ENCODE measurements at regions not wholly inside any gene's neighbourhood (a gene's known extent, or its start where the extent isn't known, plus 50 kb on each side); places are given as distances from the start of the nearest gene placed in this dataset.

DNA sequence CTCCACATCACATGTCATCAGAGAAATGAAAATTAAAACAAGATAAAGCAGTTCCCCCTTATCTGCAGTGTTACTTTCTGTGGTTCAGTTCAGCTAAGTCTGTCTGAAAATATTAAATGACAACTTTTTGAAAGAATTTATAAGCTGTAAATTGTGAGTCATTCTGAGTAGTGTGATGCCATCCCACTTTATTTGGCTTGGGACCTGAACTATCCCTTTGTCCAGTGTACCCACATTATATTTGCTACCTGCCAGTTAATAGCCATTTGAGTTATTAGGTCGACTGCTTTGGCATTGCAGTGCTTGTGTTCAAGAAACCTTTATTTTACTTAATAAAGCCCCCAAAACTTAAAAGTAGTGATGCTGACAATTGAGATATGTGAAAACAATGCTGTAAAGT lies 804.2 kb downstream of the ANKRD7 start:
- H3K4me1 Mint-ChIP-seq = peaks cover 3% of the 10 kb centered on the region; the same call in 2 of the 3 replicates

More for the DNA sequence above, 804.2 kb downstream of the ANKRD7 start:
- H3K27me3 Mint-ChIP-seq (ENCODE audit: insufficient read depth, low read depth, poor library complexity) = no peaks in the 10 kb centered on the region
- Histone ChIP-seq H3K27ac (ENCODE audit: low read depth) (no peak overlapping the region), H3K79me2 (replicated peaks; ENCODE audit: insufficient read depth) (no peaks in the 10 kb centered on the region), H3K36me3 (ENCODE audit: insufficient read depth) (no peaks in the 10 kb centered on the region), H3K4me3 (no peak overlapping the region), H3K4me1 (ENCODE audit: insufficient read depth) (peaks cover 4% of the 10 kb centered on the region; the same call in 1 of the 2 replicates), H4K20me1 (replicated peaks; ENCODE audit: insufficient read depth) (no peaks in the 10 kb centered on the region), H2AFZ (no peak overlapping the region), H3K4me2 (no peak overlapping the region), H3K9me2 (ENCODE audit: insufficient read depth) (no peaks in the 10 kb centered on the region), H3F3A (replicated peaks; ENCODE audit: low read depth) (no peaks in the 10 kb centered on the region), H3K27me3 (ENCODE audit: insufficient read depth) (no peaks in the 10 kb centered on the region)
- H3K27ac Mint-ChIP-seq = no peak overlapping the region
- ATAC-seq (no peak), DNase-seq (ENCODE audit: low spot score) (no peak)
- no peaks in the 10 kb centered on the region for H3K36me3 Mint-ChIP-seq (ENCODE audit: low read depth)
- H3K4me3 Mint-ChIP-seq = no peak overlapping the region
- peaks cover 9% of the 10 kb centered on the region; the same call in 1 of the 3 replicates for H3K9me3 Mint-ChIP-seq
- TF ChIP-seq, protein P1, sequence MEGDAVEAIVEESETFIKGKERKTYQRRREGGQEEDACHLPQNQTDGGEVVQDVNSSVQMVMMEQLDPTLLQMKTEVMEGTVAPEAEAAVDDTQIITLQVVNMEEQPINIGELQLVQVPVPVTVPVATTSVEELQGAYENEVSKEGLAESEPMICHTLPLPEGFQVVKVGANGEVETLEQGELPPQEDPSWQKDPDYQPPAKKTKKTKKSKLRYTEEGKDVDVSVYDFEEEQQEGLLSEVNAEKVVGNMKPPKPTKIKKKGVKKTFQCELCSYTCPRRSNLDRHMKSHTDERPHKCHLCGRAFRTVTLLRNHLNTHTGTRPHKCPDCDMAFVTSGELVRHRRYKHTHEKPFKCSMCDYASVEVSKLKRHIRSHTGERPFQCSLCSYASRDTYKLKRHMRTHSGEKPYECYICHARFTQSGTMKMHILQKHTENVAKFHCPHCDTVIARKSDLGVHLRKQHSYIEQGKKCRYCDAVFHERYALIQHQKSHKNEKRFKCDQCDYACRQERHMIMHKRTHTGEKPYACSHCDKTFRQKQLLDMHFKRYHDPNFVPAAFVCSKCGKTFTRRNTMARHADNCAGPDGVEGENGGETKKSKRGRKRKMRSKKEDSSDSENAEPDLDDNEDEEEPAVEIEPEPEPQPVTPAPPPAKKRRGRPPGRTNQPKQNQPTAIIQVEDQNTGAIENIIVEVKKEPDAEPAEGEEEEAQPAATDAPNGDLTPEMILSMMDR (conservative IDR thresholded peaks at IDR 0.05; ENCODE audit: low read depth in 2 of 2) = no peak
- TF ChIP-seq NANOG (IDR thresholded peaks at IDR 0.05; ENCODE audit: borderline replicate concordance) (no peak), CREB1 (CRISPR knock-in tag; IDR thresholded peaks at IDR 0.05; ENCODE audit: low read depth) (no peak), JUNB (IDR thresholded peaks at IDR 0.05; ENCODE audit: unreplicated experiment) (no peak), EZH2 (IDR thresholded peaks at IDR 0.05; ENCODE audit: low read depth, unreplicated experiment) (no peak), ZNF331 (CRISPR knock-in tag; IDR thresholded peaks at IDR 0.05; ENCODE audit: low read depth) (no peak), POLR2AphosphoS5 (IDR thresholded peaks at IDR 0.05; ENCODE audit: low read depth) (no peak), EZH2phosphoT487 (IDR thresholded peaks at IDR 0.05; ENCODE audit: unreplicated experiment) (no peak), ZNF114 (CRISPR knock-in tag; IDR thresholded peaks at IDR 0.05) (no peak), STAT1 (IDR thresholded peaks at IDR 0.05; ENCODE audit: unreplicated experiment) (no peak)
- TF ChIP-seq, protein P2, sequence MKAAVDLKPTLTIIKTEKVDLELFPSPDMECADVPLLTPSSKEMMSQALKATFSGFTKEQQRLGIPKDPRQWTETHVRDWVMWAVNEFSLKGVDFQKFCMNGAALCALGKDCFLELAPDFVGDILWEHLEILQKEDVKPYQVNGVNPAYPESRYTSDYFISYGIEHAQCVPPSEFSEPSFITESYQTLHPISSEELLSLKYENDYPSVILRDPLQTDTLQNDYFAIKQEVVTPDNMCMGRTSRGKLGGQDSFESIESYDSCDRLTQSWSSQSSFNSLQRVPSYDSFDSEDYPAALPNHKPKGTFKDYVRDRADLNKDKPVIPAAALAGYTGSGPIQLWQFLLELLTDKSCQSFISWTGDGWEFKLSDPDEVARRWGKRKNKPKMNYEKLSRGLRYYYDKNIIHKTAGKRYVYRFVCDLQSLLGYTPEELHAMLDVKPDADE (IDR thresholded peaks at IDR 0.05) = no peak
- TF ChIP-seq, protein P3, sequence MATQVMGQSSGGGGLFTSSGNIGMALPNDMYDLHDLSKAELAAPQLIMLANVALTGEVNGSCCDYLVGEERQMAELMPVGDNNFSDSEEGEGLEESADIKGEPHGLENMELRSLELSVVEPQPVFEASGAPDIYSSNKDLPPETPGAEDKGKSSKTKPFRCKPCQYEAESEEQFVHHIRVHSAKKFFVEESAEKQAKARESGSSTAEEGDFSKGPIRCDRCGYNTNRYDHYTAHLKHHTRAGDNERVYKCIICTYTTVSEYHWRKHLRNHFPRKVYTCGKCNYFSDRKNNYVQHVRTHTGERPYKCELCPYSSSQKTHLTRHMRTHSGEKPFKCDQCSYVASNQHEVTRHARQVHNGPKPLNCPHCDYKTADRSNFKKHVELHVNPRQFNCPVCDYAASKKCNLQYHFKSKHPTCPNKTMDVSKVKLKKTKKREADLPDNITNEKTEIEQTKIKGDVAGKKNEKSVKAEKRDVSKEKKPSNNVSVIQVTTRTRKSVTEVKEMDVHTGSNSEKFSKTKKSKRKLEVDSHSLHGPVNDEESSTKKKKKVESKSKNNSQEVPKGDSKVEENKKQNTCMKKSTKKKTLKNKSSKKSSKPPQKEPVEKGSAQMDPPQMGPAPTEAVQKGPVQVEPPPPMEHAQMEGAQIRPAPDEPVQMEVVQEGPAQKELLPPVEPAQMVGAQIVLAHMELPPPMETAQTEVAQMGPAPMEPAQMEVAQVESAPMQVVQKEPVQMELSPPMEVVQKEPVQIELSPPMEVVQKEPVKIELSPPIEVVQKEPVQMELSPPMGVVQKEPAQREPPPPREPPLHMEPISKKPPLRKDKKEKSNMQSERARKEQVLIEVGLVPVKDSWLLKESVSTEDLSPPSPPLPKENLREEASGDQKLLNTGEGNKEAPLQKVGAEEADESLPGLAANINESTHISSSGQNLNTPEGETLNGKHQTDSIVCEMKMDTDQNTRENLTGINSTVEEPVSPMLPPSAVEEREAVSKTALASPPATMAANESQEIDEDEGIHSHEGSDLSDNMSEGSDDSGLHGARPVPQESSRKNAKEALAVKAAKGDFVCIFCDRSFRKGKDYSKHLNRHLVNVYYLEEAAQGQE (IDR thresholded peaks at IDR 0.05; ENCODE audit: unreplicated experiment) = no peak
- TF ChIP-seq, protein P4, sequence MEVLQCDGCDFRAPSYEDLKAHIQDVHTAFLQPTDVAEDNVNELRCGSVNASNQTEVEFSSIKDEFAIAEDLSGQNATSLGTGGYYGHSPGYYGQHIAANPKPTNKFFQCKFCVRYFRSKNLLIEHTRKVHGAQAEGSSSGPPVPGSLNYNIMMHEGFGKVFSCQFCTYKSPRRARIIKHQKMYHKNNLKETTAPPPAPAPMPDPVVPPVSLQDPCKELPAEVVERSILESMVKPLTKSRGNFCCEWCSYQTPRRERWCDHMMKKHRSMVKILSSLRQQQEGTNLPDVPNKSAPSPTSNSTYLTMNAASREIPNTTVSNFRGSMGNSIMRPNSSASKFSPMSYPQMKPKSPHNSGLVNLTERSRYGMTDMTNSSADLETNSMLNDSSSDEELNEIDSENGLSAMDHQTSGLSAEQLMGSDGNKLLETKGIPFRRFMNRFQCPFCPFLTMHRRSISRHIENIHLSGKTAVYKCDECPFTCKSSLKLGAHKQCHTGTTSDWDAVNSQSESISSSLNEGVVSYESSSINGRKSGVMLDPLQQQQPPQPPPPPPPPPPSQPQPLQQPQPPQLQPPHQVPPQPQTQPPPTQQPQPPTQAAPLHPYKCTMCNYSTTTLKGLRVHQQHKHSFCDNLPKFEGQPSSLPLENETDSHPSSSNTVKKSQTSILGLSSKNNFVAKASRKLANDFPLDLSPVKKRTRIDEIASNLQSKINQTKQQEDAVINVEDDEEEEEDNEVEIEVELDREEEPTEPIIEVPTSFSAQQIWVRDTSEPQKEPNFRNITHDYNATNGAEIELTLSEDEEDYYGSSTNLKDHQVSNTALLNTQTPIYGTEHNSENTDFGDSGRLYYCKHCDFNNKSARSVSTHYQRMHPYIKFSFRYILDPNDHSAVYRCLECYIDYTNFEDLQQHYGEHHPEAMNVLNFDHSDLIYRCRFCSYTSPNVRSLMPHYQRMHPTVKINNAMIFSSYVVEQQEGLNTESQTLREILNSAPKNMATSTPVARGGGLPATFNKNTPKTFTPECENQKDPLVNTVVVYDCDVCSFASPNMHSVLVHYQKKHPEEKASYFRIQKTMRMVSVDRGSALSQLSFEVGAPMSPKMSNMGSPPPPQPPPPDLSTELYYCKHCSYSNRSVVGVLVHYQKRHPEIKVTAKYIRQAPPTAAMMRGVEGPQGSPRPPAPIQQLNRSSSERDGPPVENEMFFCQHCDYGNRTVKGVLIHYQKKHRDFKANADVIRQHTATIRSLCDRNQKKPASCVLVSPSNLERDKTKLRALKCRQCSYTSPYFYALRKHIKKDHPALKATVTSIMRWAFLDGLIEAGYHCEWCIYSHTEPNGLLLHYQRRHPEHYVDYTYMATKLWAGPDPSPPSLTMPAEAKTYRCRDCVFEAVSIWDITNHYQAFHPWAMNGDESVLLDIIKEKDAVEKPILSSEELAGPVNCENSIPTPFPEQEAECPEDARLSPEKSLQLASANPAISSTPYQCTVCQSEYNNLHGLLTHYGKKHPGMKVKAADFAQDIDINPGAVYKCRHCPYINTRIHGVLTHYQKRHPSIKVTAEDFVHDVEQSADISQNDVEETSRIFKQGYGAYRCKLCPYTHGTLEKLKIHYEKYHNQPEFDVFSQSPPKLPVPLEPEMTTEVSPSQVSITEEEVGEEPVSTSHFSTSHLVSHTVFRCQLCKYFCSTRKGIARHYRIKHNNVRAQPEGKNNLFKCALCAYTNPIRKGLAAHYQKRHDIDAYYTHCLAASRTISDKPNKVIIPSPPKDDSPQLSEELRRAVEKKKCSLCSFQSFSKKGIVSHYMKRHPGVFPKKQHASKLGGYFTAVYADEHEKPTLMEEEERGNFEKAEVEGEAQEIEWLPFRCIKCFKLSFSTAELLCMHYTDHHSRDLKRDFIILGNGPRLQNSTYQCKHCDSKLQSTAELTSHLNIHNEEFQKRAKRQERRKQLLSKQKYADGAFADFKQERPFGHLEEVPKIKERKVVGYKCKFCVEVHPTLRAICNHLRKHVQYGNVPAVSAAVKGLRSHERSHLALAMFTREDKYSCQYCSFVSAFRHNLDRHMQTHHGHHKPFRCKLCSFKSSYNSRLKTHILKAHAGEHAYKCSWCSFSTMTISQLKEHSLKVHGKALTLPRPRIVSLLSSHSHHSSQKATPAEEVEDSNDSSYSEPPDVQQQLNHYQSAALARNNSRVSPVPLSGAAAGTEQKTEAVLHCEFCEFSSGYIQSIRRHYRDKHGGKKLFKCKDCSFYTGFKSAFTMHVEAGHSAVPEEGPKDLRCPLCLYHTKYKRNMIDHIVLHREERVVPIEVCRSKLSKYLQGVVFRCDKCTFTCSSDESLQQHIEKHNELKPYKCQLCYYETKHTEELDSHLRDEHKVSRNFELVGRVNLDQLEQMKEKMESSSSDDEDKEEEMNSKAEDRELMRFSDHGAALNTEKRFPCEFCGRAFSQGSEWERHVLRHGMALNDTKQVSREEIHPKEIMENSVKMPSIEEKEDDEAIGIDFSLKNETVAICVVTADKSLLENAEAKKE (CRISPR knock-in tag; IDR thresholded peaks at IDR 0.05) = no peak

All from GM23338 (cell line).